T-cell (primary cell): ENCODE measurements at regions not wholly inside any gene's neighbourhood (a gene's known extent, or its start where the extent isn't known, plus 50 kb on each side); places are given as distances from the start of the nearest gene placed in this dataset.

Experiments
- ATAC-seq, 4 experiments: fragments of 200-7000 bp in 3 of 4; fragments of 150-1000 bp in 1 of 4; cut with Tn5 transposase; replicated peaks in 1 of 4; 1 replicate in 3 of 4; 2 replicates in 1 of 4; pipeline ENCODE4 v1.10.0; 2021; ENCODE audit warnings: moderate library complexity in 3 of 4, mild to moderate bottlenecking in 2 of 4, moderate number of reproducible peaks in 1 of 4
- CTCF ChIA-PET, 2 donors: fragments of 300-600 bp; sonication (Branson Sonifier 250); formaldehyde crosslinking; loops; one replicate each; lab custom pipeline; 2022; ENCODE audit warnings: antibody characterized with exemption in 2 of 2; lab: Charles Lee
- POLR2A ChIA-PET, 2 donors: fragments of 300-600 bp; sonication (Branson Sonifier 250); formaldehyde crosslinking; loops; one replicate each; lab custom pipeline; 2022; ENCODE audit warnings: antibody characterized with exemption in 2 of 2; lab: Charles Lee
- DNase-seq, 35 experiments: peaks; one replicate each; pipeline versions ENCODE4 v3.0.0 to v3.0.0-alpha.2; 2013 to 2023
- H3K27ac ChIP-seq: one replicate; pipeline ENCODE4 v1.5.1; 2013; ENCODE audit warnings: low read length
- H3K27me3 ChIP-seq, 2 experiments: replicated peaks in 1 of 2; 1 replicate in 1 of 2; 2 replicates in 1 of 2; pipeline versions ENCODE4 v1.6.1 to v1.7.0; 2013; ENCODE audit warnings: low read length in 1 of 2, mixed read lengths in 1 of 2; ENCODE audit not compliant: control insufficient read depth in 2 of 2, insufficient read depth in 2 of 2; ENCODE audit errors: extremely low read depth in 1 of 2
- H3K36me3 ChIP-seq, 2 donors: 1 replicate in 1 of 2; 2 replicates in 1 of 2; pipeline versions ENCODE4 v1.6.1 to v1.7.0; 2013; ENCODE audit warnings: low read length in 1 of 2; ENCODE audit not compliant: control insufficient read depth in 2 of 2, insufficient read depth in 1 of 2; ENCODE audit errors: extremely low read depth in 1 of 2
- H3K4me1 ChIP-seq, 2 experiments: 1 replicate in 1 of 2; 2 replicates in 1 of 2; pipeline versions ENCODE4 v1.6.1 to v1.7.0; 2013; ENCODE audit warnings: low read length in 2 of 2, mixed read lengths in 1 of 2; ENCODE audit not compliant: insufficient read depth in 2 of 2, control insufficient read depth in 1 of 2; ENCODE audit errors: extremely low read depth in 1 of 2
- H3K4me3 ChIP-seq, 2 donors: 1 replicate in 1 of 2; 2 replicates in 1 of 2; pipeline versions ENCODE4 v1.5.1 to v1.7.0; 2013; ENCODE audit warnings: mild to moderate bottlenecking in 2 of 2, low read length in 1 of 2, moderate library complexity in 1 of 2; ENCODE audit not compliant: control insufficient read depth in 1 of 2; ENCODE audit errors: extremely low read depth in 1 of 2
- H3K9me3 ChIP-seq: 2 replicates; pipeline ENCODE4 v1.7.0; 2013
- H3K27ac Mint-ChIP-seq, 2 donors: one replicate each; pipeline ENCODE4 v1.8.0; 2020 to 2021; ENCODE audit warnings: mild to moderate bottlenecking in 2 of 2, mixed read lengths in 2 of 2
- H3K27me3 Mint-ChIP-seq, 2 donors: one replicate each; pipeline ENCODE4 v1.8.0; 2021 to 2022; ENCODE audit warnings: mixed read lengths in 2 of 2
- H3K36me3 Mint-ChIP-seq: one replicate; pipeline ENCODE4 v1.8.0; 2021; ENCODE audit warnings: mixed read lengths
- H3K4me1 Mint-ChIP-seq, 3 donors: one replicate each; pipeline ENCODE4 v1.8.0; 2020 to 2022; ENCODE audit warnings: mixed read lengths in 3 of 3, mild to moderate bottlenecking in 1 of 3
- H3K4me3 Mint-ChIP-seq, 3 donors: one replicate each; pipeline ENCODE4 v1.8.0; 2020 to 2022; ENCODE audit warnings: mild to moderate bottlenecking in 3 of 3, mixed read lengths in 3 of 3, moderate library complexity in 3 of 3
- H3K9me3 Mint-ChIP-seq, 3 donors: one replicate each; pipeline ENCODE4 v1.8.0; 2020 to 2022; ENCODE audit warnings: mixed read lengths in 3 of 3
- WGBS: methylation state at CpG from one replicate; pipeline ENCODE4 v1.1.5; 2013; ENCODE audit warnings: missing lambda C conversion rate; ENCODE audit not compliant: insufficient coverage; 5-methylcytosine and 5-hydroxymethylcytosine counted together

- no peak overlapping the region for H3K27ac Mint-ChIP-seq
- Histone ChIP-seq H3K9me3 (no peaks in the 10 kb centered on the region), H3K4me1 (no peaks in the 10 kb centered on the region), H3K27ac (no peak overlapping the region), H3K27me3 (peaks cover 2% of the 10 kb centered on the region in 2 experiments), H3K36me3 (no peaks in the 10 kb centered on the region), H3K4me3 (no peak overlapping the region)
- H3K27me3 Mint-ChIP-seq, result peaks cover 16 to 20% of the 10 kb centered on the region in 2 donors
- ATAC-seq (no peak), DNase-seq (no peak)
- H3K4me1 Mint-ChIP-seq, result no peaks in the 10 kb centered on the region
- WGBS, result 83% methylated on average over 6 of the region's 11 CpGs
- H3K9me3 Mint-ChIP-seq, result no peaks in the 10 kb centered on the region
- POLR2A ChIA-PET, result no interaction called here
- no peaks in the 10 kb centered on the region for H3K36me3 Mint-ChIP-seq
- no peak overlapping the region for H3K4me3 Mint-ChIP-seq
- CTCF ChIA-PET, result no interaction called here
Observed at GRCh38 chr11:96447208-96448110, 57.6 kb downstream of the JRKL start.

GRCh38 chr11:96448225-96448624 is 58.4 kb downstream of the JRKL start:
- peaks cover 16 to 20% of the 10 kb centered on the region in 2 donors for H3K27me3 Mint-ChIP-seq
- 57% methylated on average over 3 of the region's 3 CpGs for WGBS
- H3K36me3 ChIP-seq, result no peaks in the 10 kb centered on the region
- H3K4me1 Mint-ChIP-seq, result no peaks in the 10 kb centered on the region
- no peak overlapping the region for H3K4me3 Mint-ChIP-seq
- H3K36me3 Mint-ChIP-seq, result no peaks in the 10 kb centered on the region
- POLR2A ChIA-PET, result no interaction called here
- no peaks in the 10 kb centered on the region for H3K4me1 ChIP-seq
- DNase-seq, result no peak
- no peaks in the 10 kb centered on the region for H3K9me3 ChIP-seq
- H3K4me3 ChIP-seq, result no peak overlapping the region
- H3K27ac ChIP-seq, result no peak overlapping the region
- peaks cover 2% of the 10 kb centered on the region in 2 experiments for H3K27me3 ChIP-seq
- H3K9me3 Mint-ChIP-seq, result no peaks in the 10 kb centered on the region
- CTCF ChIA-PET, result no interaction called here
- ATAC-seq, result no peak
- H3K27ac Mint-ChIP-seq, result no peak overlapping the region

- H3K36me3 ChIP-seq, result no peaks in the 10 kb centered on the region
- H3K4me3 Mint-ChIP-seq, result no peak overlapping the region
- no peak for DNase-seq
- no peak overlapping the region for H3K27ac ChIP-seq
- H3K4me1 ChIP-seq, result no peaks in the 10 kb centered on the region
- CTCF ChIA-PET, result no interaction called here
- no peaks in the 10 kb centered on the region for H3K9me3 Mint-ChIP-seq
- no peak for ATAC-seq
- no peak overlapping the region for H3K27ac Mint-ChIP-seq
- H3K4me3 ChIP-seq, result no peak overlapping the region
- no peaks in the 10 kb centered on the region for H3K4me1 Mint-ChIP-seq
- no peaks in the 10 kb centered on the region for H3K36me3 Mint-ChIP-seq
- POLR2A ChIA-PET, result no interaction called here
- H3K9me3 ChIP-seq, result no peaks in the 10 kb centered on the region
- H3K27me3 ChIP-seq, result peaks cover 0 to 5% of the 10 kb centered on the region in 2 experiments
- H3K27me3 Mint-ChIP-seq, result peaks cover 20 to 23% of the 10 kb centered on the region in 2 donors
Observed at GRCh38 chr11:96456111-96456510, 66.3 kb downstream of the JRKL start.

- Histone ChIP-seq H3K9me3 (no peaks in the 10 kb centered on the region), H3K4me3 (no peak overlapping the region), H3K36me3 (no peaks in the 10 kb centered on the region), H3K27ac (no peak overlapping the region), H3K27me3 (peaks cover 0 to 5% of the 10 kb centered on the region in 2 experiments), H3K4me1 (peaks cover 0 to 4% of the 10 kb centered on the region in 2 experiments)
- Mint-ChIP-seq H3K36me3 (no peaks in the 10 kb centered on the region), H3K27ac (no peak overlapping the region), H3K4me3 (no peak overlapping the region), H3K27me3 (peaks cover 23 to 24% of the 10 kb centered on the region in 2 donors), H3K9me3 (no peaks in the 10 kb centered on the region), H3K4me1 (peaks cover 6 to 7% (median 6%) of the 10 kb centered on the region in 3 donors)
- ATAC-seq (no peak), DNase-seq (no peak)
- WGBS, result 64% methylated on average over 3 of the region's 3 CpGs
- ChIA-PET CTCF (no interaction called here), POLR2A (no interaction called here)
Observed at GRCh38 chr11:96459751-96460150, 69.9 kb downstream of the JRKL start.

GRCh38 chr11:96461871-96462270 is 72.1 kb downstream of the JRKL start:
- WGBS, result 33% methylated on average over 1 of the region's 2 CpGs
- CTCF ChIA-PET, result interaction anchor here (1.6 to 2.5 kb wide), 2 partner anchors 10 to 624 kb away, joined by 3 to 12 read pairs; no protein-coding TSS in a partner anchor

GRCh38 chr11:96464700-96465307 is 75.0 kb downstream of the JRKL start:
- no peak overlapping the region for H3K27ac ChIP-seq
- peaks cover 5% of the 10 kb centered on the region in 2 donors for H3K27me3 Mint-ChIP-seq
- peaks cover 0 to 4% of the 10 kb centered on the region in 2 experiments for H3K4me1 ChIP-seq
- H3K27me3 ChIP-seq, result peaks cover 0 to 3% of the 10 kb centered on the region in 2 experiments
- ATAC-seq, result peak; percentile 50 to 79 (median 71)
- H3K4me3 ChIP-seq, result no peak overlapping the region
- POLR2A ChIA-PET, result no interaction called here
- H3K9me3 Mint-ChIP-seq, result no peaks in the 10 kb centered on the region
- no peaks in the 10 kb centered on the region for H3K36me3 ChIP-seq
- H3K27ac Mint-ChIP-seq, result no peak overlapping the region
- peak in 2 of 35 experiments; percentile 4 to 67 for DNase-seq
- no peaks in the 10 kb centered on the region for H3K9me3 ChIP-seq
- H3K4me3 Mint-ChIP-seq, result peak overlapping the region in 1 of 3 donors; percentile 56
- CTCF ChIA-PET, result interaction anchor here (0.6 to 2.2 kb wide), 18 partner anchors 9 to 1825 kb away, joined by 3 to 7 read pairs (median 4); partner anchors contain the start of genes CWC15 (in 1 of the 2) and KDM4D (in 1 of the 2)
- 10% methylated on average over 3 of the region's 7 CpGs for WGBS
- no peaks in the 10 kb centered on the region for H3K36me3 Mint-ChIP-seq
- peaks cover 6 to 8% (median 6%) of the 10 kb centered on the region in 3 donors for H3K4me1 Mint-ChIP-seq

More at GRCh38 chr11:96461871-96462270, 72.1 kb downstream of the JRKL start:
- POLR2A ChIA-PET, result no interaction called here
- no peaks in the 10 kb centered on the region for H3K36me3 ChIP-seq
- DNase-seq (no peak), ATAC-seq (no peak)
- no peaks in the 10 kb centered on the region for H3K9me3 Mint-ChIP-seq
- H3K36me3 Mint-ChIP-seq, result no peaks in the 10 kb centered on the region
- peaks cover 11 to 18% of the 10 kb centered on the region in 2 donors for H3K27me3 Mint-ChIP-seq
- H3K27me3 ChIP-seq, result peaks cover 0 to 3% of the 10 kb centered on the region in 2 experiments
- no peak overlapping the region for H3K4me3 ChIP-seq
- no peak overlapping the region for H3K27ac ChIP-seq
- peaks cover 6 to 8% (median 6%) of the 10 kb centered on the region in 3 donors for H3K4me1 Mint-ChIP-seq
- no peak overlapping the region for H3K27ac Mint-ChIP-seq
- H3K4me1 ChIP-seq, result peaks cover 0 to 4% of the 10 kb centered on the region in 2 experiments
- no peaks in the 10 kb centered on the region for H3K9me3 ChIP-seq
- H3K4me3 Mint-ChIP-seq, result no peak overlapping the region
